ENCODE measurements at regions not wholly inside any gene's neighbourhood (a gene's known extent, or its start where the extent isn't known, plus 50 kb on each side); places are given as distances from the start of the nearest gene placed in this dataset.

DNA sequence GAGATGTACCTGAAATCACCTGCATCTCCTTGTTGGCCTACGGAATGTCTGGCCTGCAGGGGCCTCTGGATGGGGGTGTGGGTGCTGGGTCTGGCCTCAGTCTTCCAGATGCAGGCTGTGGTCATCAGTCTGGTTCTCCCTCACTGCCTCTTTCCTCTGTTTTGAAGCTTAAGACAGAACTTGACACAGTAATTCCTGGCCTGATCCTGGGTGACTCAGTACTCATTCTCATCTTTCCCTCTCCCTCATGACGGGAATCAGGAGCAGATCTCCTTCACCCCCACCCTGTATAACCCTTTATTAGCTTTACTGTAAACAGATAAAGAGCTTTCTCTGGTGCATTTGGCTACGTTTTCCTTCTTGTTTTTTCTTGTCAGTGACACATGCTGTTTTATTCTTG lies 89.3 kb upstream of the ADAMTS16 start:
- TF ChIP-seq, protein P1, sequence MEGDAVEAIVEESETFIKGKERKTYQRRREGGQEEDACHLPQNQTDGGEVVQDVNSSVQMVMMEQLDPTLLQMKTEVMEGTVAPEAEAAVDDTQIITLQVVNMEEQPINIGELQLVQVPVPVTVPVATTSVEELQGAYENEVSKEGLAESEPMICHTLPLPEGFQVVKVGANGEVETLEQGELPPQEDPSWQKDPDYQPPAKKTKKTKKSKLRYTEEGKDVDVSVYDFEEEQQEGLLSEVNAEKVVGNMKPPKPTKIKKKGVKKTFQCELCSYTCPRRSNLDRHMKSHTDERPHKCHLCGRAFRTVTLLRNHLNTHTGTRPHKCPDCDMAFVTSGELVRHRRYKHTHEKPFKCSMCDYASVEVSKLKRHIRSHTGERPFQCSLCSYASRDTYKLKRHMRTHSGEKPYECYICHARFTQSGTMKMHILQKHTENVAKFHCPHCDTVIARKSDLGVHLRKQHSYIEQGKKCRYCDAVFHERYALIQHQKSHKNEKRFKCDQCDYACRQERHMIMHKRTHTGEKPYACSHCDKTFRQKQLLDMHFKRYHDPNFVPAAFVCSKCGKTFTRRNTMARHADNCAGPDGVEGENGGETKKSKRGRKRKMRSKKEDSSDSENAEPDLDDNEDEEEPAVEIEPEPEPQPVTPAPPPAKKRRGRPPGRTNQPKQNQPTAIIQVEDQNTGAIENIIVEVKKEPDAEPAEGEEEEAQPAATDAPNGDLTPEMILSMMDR (conservative IDR thresholded peaks at IDR 0.05; ENCODE audit: low read length): no peak
- TF ChIP-seq EZH2phosphoT487 (IDR thresholded peaks at IDR 0.05; ENCODE audit: borderline replicate concordance, low read depth, low read length): no peak

All from OCI-LY7 (cell line).